Hepatocyte (in vitro differentiated cells): ENCODE measurements at regions not wholly inside any gene's neighbourhood (a gene's known extent, or its start where the extent isn't known, plus 50 kb on each side); places are given as distances from the start of the nearest gene placed in this dataset.
"Not testable (repeated sequence)": the region's sequence is repeated elsewhere in the genome, so short reads cannot be mapped to it uniquely, and the experiment has no call there.

Source experiments
- DNase-seq: peaks from one replicate; pipeline ENCODE4 v3.0.0-alpha.2; 2016; ENCODE audit warnings: low spot score
- H2AFZ ChIP-seq: fragments of 200-600 bp; sonication (generic); 2 replicates; pipeline ENCODE4 v1.6.0; 2016; ENCODE audit warnings: antibody characterized with exemption, mild to moderate bottlenecking
- H3K27ac ChIP-seq: fragments of 200-600 bp; sonication (generic); 2 replicates; pipeline ENCODE4 v1.5.1; 2016; ENCODE audit warnings: mild to moderate bottlenecking
- H3K27me3 ChIP-seq: fragments of 200-600 bp; sonication (generic); 2 replicates; pipeline ENCODE4 v1.6.1; 2016
- H3K36me3 ChIP-seq: fragments of 200-600 bp; sonication (generic); replicated peaks from 2 replicates; pipeline ENCODE4 v1.5.1; 2016; ENCODE audit warnings: low read depth; ENCODE audit not compliant: insufficient read depth
- H3K4me1 ChIP-seq: fragments of 200-600 bp; sonication (generic); 2 replicates; pipeline ENCODE4 v1.5.1; 2016; ENCODE audit warnings: mild to moderate bottlenecking, moderate library complexity; ENCODE audit not compliant: insufficient read depth
- H3K4me2 ChIP-seq: fragments of 200-600 bp; sonication (generic); 2 replicates; pipeline ENCODE4 v1.6.0; 2016
- H3K4me3 ChIP-seq: fragments of 200-600 bp; sonication (generic); 2 replicates; pipeline ENCODE4 v1.5.1; 2016; ENCODE audit warnings: mild to moderate bottlenecking
- H3K79me2 ChIP-seq: fragments of 200-600 bp; sonication (generic); 2 replicates; pipeline ENCODE4 v1.6.0; 2017; ENCODE audit warnings: mild to moderate bottlenecking
- H3K9me2 ChIP-seq: fragments of 200-600 bp; sonication (generic); replicated peaks from 2 replicates; pipeline ENCODE4 v1.6.0; 2017; ENCODE audit warnings: mild to moderate bottlenecking; ENCODE audit not compliant: insufficient read depth
- H3K9me3 ChIP-seq: fragments of 200-600 bp; sonication (generic); 2 replicates; pipeline ENCODE4 v1.5.1; 2016; ENCODE audit warnings: low read depth, mild to moderate bottlenecking
- H4K20me1 ChIP-seq: fragments of 200-600 bp; sonication (generic); 2 replicates; pipeline ENCODE4 v1.6.0; 2016; ENCODE audit warnings: mild to moderate bottlenecking; ENCODE audit not compliant: insufficient read depth, poor library complexity, severe bottlenecking
- EZH2 ChIP-seq: fragments of 200-600 bp; sonication (generic); IDR thresholded peaks from 2 replicates; pipeline ENCODE4 v1.6.1; 2016; ENCODE audit warnings: antibody characterized with exemption, mild to moderate bottlenecking, borderline replicate concordance
- EZH2phosphoT487 ChIP-seq: fragments of 200-600 bp; sonication (generic); IDR thresholded peaks from one replicate; pipeline ENCODE4 v1.6.1; 2018; ENCODE audit warnings: antibody characterized with exemption, mild to moderate bottlenecking, low read depth, moderate library complexity; ENCODE audit not compliant: unreplicated experiment, severe bottlenecking
- WGBS: methylation state at CpG from one replicate; pipeline ENCODE4 v1.1.6; 2016; ENCODE audit warnings: low lambda C conversion rate; ENCODE audit errors: missing lambda C conversion rate; 5-methylcytosine and 5-hydroxymethylcytosine counted together
- TF ChIP-seq, protein P1 (sequence below): fragments of 200-600 bp; sonication (generic); IDR thresholded peaks from 2 replicates; pipeline ENCODE4 v1.5.1; 2016; ENCODE audit warnings: antibody characterized with exemption, mild to moderate bottlenecking; ENCODE audit not compliant: poor library complexity

DNA sequence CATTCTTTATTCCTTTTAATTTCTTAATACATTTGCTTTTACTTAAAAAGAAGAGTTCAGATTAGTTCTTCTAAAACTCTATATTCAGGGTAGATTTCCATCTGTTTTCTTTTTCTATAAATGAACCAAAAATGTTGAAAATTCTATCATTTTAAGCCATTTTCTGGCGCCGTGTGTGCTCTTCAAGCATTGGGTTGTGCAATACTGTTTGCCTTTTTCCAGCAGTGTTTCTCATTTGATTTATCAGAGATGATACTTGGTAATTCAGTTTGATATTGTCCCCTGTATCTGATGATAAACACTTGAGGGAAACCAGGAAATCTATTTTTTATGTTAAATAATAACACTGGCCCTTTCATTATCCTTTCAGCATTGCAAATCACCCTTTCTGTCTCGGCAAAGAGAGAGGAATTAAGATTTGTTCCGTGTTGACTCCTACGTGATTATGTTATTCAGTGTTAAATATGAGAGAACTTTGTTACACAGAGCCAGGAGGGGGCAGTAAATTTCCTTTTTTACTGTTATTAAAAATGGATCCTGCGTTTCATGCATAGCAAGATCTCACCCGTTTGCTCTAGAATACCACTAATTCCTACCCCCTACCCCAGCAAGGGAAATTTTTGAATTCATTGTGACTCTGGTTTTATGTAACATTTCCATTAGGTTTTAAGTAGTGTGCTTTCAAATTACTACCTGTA, 606.9 kb upstream of the RBFOX1 start:
- Histone ChIP-seq H3K9me2 (no peaks in the 10 kb centered on the region), H3K27ac (no peak overlapping the region), H3K4me3 (no peak overlapping the region), H3K27me3 (no peaks in the 10 kb centered on the region), H3K4me1 (no peaks in the 10 kb centered on the region), H3K79me2 (no peaks in the 10 kb centered on the region), H3K9me3 (no peaks in the 10 kb centered on the region), H4K20me1 (no peaks in the 10 kb centered on the region), H3K36me3 (no peaks in the 10 kb centered on the region), H3K4me2 (no peak overlapping the region), H2AFZ (no peak overlapping the region)
- 40% methylated on average over 7 of the region's 7 CpGs for WGBS
- no peak for TF ChIP-seq EZH2phosphoT487
- TF ChIP-seq, protein P1, sequence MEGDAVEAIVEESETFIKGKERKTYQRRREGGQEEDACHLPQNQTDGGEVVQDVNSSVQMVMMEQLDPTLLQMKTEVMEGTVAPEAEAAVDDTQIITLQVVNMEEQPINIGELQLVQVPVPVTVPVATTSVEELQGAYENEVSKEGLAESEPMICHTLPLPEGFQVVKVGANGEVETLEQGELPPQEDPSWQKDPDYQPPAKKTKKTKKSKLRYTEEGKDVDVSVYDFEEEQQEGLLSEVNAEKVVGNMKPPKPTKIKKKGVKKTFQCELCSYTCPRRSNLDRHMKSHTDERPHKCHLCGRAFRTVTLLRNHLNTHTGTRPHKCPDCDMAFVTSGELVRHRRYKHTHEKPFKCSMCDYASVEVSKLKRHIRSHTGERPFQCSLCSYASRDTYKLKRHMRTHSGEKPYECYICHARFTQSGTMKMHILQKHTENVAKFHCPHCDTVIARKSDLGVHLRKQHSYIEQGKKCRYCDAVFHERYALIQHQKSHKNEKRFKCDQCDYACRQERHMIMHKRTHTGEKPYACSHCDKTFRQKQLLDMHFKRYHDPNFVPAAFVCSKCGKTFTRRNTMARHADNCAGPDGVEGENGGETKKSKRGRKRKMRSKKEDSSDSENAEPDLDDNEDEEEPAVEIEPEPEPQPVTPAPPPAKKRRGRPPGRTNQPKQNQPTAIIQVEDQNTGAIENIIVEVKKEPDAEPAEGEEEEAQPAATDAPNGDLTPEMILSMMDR: peak; percentile 42
- DNase-seq: peak; percentile 19

DNA sequence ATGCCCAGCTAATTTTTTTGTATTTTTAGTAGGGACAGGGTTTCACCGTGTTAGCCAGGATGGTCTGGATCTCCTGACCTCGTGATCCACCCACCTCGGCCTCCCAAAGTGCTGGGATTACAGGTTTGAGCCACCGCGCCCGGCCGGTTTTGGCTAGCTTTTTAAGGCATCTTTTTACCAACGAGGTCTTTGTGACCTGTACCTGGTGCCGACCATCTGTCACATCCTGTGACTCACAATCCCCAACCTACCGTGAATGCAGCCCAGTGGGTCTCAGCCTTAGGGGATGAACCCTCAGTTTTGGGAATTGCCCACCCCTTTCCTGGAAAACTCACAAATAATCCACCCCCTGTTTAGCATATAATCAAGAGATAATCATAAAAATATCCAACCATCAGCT, 607.4 kb upstream of the RBFOX1 start:
- not testable (repeated sequence) for H3K27ac ChIP-seq, H3K79me2 ChIP-seq, H3K27me3 ChIP-seq, H2AFZ ChIP-seq, H3K4me3 ChIP-seq, H3K4me2 ChIP-seq, H3K36me3 ChIP-seq, H4K20me1 ChIP-seq, H3K9me2 ChIP-seq, H3K9me3 ChIP-seq, DNase-seq, H3K4me1 ChIP-seq
- WGBS: 92% methylated on average over 10 of the region's 10 CpGs

DNA sequence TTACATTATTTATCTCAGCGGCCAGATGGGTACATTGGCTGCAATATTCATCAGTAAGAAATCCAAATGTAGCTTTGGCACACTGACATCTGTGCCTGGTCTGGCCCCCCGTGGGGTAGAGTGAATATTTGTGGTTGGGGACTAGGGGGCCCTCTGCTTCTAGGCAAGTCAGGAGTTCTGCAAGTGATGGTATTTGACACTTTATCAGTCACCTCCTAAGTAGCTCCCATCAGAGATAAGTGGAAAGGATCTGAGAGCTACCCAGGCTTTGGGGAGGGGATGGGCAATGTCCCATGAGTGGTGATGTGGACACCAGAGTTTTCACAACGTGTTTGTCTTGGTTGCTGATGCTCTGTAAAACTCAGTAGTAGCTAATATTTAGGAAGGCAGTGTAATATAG, 609.9 kb upstream of the RBFOX1 start:
- H3K27me3 ChIP-seq: no peaks in the 10 kb centered on the region
- TF ChIP-seq EZH2 (no peak), EZH2phosphoT487 (no peak)
- TF ChIP-seq, protein P1: no peak
- no peak overlapping the region for H3K27ac ChIP-seq
- H2AFZ ChIP-seq: no peak overlapping the region
- no peaks in the 10 kb centered on the region for H4K20me1 ChIP-seq
- no peaks in the 10 kb centered on the region for H3K4me1 ChIP-seq
- H3K4me2 ChIP-seq: no peak overlapping the region
- H3K9me2 ChIP-seq: no peaks in the 10 kb centered on the region
- no peak overlapping the region for H3K4me3 ChIP-seq
- no peaks in the 10 kb centered on the region for H3K9me3 ChIP-seq
- DNase-seq: no peak
- H3K79me2 ChIP-seq: no peaks in the 10 kb centered on the region
- 52% methylated on average over 3 of the region's 3 CpGs for WGBS
- no peaks in the 10 kb centered on the region for H3K36me3 ChIP-seq

DNA sequence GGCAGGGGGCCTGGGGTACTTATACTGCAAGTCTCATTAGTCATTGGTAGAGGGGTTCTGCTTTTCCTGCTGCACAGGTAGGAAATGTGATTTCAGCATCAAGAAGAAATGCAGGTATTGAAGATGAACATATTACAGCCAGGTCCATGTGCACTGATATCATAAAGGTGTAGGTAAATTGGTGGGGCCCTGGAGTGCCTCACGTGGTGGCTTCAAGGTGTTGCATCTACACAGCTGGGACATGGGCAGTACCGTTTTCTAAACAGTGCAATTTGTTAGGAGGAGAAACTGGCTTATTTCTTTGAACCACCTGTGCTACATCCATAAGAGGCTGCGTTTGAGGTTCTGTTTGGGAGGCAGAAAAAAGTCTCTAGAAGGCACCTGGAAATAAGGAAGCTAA, 618.1 kb upstream of the RBFOX1 start:
- H3K4me2 ChIP-seq: no peak overlapping the region
- H3K27me3 ChIP-seq: no peaks in the 10 kb centered on the region
- no peaks in the 10 kb centered on the region for H3K4me1 ChIP-seq
- H3K4me3 ChIP-seq: no peak overlapping the region
- no peak overlapping the region for H3K27ac ChIP-seq
- no peak for DNase-seq
- H3K79me2 ChIP-seq: no peaks in the 10 kb centered on the region
- WGBS: 43% methylated on average over 3 of the region's 3 CpGs
- H2AFZ ChIP-seq: no peak overlapping the region
- no peaks in the 10 kb centered on the region for H3K9me3 ChIP-seq
- H3K36me3 ChIP-seq: no peaks in the 10 kb centered on the region
- H3K9me2 ChIP-seq: no peaks in the 10 kb centered on the region
- H4K20me1 ChIP-seq: no peaks in the 10 kb centered on the region
- TF ChIP-seq, protein P1: no peak
- TF ChIP-seq EZH2phosphoT487 (no peak), EZH2 (no peak)
